ENCODE measurements at regions not wholly inside any gene's neighbourhood (a gene's known extent, or its start where the extent isn't known, plus 50 kb on each side); places are given as distances from the start of the nearest gene placed in this dataset.

- no peak for TF ChIP-seq CREB1 (IDR thresholded peaks at IDR 0.05; ENCODE audit: low read depth)
- TF ChIP-seq, protein P1, sequence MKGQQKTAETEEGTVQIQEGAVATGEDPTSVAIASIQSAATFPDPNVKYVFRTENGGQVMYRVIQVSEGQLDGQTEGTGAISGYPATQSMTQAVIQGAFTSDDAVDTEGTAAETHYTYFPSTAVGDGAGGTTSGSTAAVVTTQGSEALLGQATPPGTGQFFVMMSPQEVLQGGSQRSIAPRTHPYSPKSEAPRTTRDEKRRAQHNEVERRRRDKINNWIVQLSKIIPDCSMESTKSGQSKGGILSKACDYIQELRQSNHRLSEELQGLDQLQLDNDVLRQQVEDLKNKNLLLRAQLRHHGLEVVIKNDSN (IDR thresholded peaks at IDR 0.05), result no peak
- TF ChIP-seq NFIC (IDR thresholded peaks at IDR 0.05), result no peak
- no peak for TF ChIP-seq EP300 (IDR thresholded peaks at IDR 0.05; ENCODE audit: borderline replicate concordance)
- TF ChIP-seq TAF1 (IDR thresholded peaks at IDR 0.05; ENCODE audit: low read depth), result no peak
- no peak for TF ChIP-seq MAX (IDR thresholded peaks at IDR 0.05)
- TF ChIP-seq TEAD4 (IDR thresholded peaks at IDR 0.05), result no peak
- no peak for TF ChIP-seq RAD21 (IDR thresholded peaks at IDR 0.05; ENCODE audit: low read depth)
- TF ChIP-seq EGR1 (IDR thresholded peaks at IDR 0.05), result no peak
- no peak for TF ChIP-seq ZBTB7A (IDR thresholded peaks at IDR 0.05; ENCODE audit: low read depth)
- no peak for TF ChIP-seq REST (IDR thresholded peaks at IDR 0.05; ENCODE audit: low read depth)
Measured at GRCh38 chr6:15997586-15998388, 131.1 kb upstream of the MYLIP start.
